HG03175 (cell line): ENCODE measurements at regions not wholly inside any gene's neighbourhood (a gene's known extent, or its start where the extent isn't known, plus 50 kb on each side); places are given as distances from the start of the nearest gene placed in this dataset.

Experiments used
- ATAC-seq: cut with Tn5 transposase; IDR thresholded peaks from one replicate; pipeline ENCODE4 v1.9.1; 2021; ENCODE audit warnings: mild to moderate bottlenecking, moderate library complexity; ENCODE audit not compliant: unreplicated experiment

DNA sequence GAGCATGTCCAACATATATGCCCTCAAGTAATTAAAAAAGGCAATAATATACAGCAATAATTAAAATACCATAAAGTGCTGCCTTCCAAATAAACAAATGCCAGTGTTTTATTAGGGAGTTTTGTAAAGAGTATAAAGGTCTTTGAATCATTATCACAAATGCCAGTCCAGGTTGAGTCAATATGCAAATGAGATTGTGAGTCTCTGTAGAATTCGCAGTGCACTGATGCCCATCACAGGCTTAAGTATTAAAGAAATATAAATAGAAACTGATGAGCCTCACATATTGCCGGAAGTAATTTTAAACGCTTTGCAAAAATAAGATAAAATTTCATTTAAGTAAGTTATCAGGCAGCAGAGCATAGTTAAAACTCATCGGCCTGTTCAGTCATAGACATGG is 205.0 kb upstream of the TECRL start:
- no peak for ATAC-seq

DNA sequence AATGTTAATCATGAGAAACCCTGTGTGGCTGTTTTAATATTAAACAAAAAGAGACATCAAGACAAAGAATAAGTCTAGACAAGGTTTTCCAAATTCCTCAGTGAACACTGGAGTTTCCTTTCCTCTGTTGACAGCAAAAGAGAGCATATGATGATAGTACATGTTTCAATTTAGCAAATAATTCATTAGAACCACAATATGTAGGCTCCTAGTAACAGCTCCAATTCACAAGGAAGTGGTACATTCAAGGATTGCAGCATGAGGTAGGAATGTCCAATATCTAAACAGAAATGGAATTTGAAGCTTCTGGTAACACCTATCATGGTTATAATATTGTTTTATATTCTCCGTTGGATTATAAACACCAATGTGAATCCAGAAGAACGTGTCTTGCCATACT is 203.8 kb upstream of the TECRL start:
- no peak for ATAC-seq

DNA sequence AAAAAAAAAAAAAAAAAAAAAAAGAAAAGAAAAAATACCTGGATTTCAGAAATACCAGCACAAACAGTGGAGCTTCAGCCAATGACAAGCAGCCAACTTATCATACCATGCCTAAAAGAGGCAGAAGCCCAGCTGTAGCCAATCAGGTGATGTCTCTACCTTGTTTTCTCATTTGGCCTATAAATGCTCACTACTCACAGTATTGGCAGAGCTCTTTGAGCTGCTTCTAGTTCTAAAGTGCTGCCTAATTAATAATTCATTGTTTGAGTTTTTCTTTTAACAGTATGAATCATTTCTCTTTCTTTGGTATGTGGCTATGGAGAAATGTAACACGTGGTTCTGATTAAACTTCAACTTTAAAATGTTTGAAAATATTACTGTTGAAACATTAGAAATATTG is 188.8 kb upstream of the TECRL start:
- no peak for ATAC-seq

DNA sequence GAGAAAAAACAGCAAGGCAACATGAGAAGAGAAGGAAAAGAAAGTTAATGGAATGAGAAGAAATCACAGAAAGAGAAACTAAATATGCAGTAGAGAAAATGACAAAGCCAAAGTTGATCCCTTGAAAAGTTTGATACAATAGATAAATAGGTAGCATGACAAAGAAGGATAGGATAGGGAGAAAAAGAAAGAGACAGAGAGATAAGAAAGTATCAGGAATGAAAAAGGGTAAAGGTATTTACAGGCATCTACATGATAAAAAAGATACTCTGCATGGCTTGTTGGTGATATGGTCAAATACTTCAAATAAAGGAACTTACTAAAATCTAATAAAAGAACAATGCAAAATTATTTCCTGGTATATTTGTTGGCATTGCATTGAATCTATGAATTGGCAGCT is 185.5 kb upstream of the TECRL start:
- no peak for ATAC-seq

DNA sequence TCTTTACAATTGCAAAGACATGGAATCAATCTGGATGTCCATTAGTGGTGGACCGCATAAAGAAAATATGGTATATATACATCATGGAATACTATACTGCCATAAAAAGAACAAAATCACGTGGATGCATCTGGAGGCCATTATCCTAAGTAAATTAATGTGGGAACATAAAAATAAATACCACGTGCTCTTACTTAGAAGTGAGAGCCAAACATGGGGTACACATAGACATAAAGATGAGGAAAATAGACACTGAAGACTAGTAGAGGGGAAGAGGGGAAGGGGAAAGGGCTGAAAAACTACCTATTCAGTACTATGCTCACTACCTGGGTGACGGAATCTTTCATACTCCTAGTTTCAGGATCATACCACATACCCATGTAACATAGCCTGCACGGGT is 179.3 kb upstream of the TECRL start:
- no peak for ATAC-seq

DNA sequence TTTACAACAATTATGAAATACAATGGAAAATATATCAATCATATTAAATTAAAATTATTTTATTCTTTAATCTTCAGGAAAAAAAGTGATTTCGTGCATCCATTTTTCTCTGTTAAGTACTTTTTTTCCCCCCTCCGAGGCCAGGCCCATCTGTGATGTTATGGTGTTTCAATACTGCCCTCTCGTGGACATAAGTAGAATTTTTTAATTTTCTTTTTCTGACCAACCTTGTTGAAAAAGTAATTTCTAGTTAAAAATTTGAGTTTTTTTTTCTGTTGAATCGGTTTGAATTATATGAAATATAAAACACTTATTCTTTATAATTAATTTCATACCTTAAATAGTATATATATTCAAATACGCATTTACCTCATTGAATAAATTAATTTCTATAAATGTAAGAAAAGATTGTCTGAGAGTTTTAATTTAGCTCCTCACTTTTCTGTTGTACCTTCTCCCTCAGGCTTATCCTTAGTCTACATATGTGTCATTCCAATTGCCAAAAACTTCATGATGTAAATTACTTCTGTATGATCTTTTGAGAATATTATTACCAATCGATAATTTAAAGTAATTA is 175.8 kb upstream of the TECRL start:
- ATAC-seq = peak; percentile 74

DNA sequence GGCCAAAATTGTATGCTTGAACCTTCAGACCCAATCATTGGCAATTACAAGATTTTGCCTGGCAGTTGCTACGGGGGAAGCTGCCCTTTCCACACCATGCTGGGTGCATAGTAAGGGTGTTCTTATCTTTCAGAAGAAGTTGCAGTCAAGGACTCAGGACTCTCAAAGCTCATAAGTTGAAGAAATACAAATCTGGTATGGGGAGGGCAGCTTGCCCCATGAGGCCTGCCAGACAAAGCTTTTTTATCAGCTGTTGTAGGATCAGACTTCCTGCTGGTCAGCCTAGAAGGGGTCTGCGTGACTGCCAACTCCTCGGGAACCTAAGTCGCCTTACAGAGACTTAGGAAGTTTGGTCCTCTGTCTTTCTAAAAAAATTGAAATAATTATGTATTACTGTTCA is 174.9 kb upstream of the TECRL start:
- no peak for ATAC-seq

DNA sequence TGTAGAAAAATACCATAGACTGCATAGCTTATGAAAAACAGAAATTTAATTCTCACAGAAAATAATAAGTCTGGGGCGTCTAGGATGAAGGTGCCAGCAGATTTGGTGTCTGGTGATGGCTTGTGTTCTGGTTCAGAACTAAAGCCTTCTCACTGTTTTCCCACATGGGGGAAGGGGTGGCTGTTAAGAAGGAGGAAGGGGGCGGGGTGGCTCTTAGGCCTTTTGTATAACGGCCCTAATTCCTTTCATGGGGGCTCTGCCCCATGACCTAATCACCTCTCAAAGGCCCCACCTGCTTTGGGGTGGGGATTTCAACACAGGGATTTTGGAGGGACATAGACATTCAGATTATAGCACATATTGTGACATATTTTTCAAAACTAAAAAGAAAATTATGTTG is 173.2 kb upstream of the TECRL start:
- ATAC-seq = no peak

DNA sequence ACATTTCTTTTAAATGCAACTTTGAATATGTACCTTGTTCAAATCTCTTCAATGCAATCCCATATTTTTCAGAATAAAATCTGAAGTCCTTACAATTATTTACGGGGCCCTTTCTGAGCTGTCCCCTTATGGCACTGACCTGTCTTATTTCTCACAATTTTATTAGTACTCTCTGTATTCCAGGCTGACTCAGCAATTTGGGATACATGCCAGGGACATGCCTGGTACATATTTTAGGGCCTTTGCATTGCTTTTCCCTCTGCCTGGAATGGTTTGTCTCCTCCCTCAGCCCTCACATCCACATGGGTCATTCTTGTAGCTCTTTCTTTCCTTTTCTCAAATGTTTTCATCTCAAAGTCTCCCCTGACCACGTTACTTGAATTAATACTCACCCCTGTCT is 172.2 kb upstream of the TECRL start:
- ATAC-seq = no peak

DNA sequence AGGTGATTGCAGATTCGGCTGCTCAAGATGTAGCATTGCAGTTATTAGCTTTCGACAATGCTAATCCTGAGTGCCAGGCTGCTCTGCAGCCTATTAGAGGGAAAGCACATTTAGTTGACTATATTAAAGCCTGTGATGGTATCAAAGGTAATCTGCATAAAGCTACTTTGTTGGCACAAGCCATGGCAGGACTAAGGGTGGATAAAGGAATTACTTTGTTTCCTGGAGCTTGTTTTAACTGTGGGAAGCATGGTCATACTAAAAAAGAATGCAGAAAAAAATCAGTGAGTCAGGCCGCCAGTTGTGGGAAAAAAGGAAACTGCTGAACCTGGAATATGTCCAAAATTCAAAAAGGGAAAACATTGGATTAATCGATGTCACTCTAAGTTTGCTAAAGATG is 154.9 kb upstream of the TECRL start:
- ATAC-seq = no peak

DNA sequence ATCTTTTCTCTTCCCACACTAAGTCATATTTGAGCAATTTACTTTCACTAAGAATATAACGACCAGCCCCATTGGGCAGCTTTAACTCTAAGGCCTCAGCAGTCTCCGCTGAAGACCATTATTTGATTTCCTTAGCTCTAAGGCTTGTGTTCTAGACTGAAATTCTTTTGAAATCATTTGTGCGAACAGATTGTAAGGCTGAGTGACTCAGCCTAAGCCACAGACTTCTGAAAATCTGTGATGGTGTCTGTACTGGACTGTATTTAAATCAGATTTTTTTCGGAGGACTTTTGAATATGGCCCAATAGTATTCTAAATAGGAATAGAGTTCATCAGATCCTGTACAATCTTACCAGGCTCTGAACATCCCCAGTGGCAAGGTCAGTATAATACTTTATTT is 150.3 kb upstream of the TECRL start:
- ATAC-seq = no peak

DNA sequence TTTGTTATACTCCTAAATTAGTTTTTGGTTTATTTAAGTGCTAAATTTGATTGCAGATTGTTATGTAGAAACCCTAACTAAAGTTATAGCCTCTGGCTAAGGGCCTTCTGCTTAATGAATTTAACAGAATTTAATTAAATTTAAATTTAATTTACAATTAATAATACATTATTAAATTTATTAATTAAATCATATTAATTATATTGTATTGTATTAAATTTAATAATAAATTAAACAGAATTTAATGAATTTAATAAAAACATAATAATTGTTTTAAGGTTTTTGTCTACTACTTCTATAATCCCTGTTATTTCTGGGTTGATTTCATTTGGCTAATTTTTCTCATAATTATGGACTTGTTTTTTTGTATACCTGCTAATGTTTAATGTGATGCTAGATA is 141.9 kb upstream of the TECRL start:
- ATAC-seq = no peak

DNA sequence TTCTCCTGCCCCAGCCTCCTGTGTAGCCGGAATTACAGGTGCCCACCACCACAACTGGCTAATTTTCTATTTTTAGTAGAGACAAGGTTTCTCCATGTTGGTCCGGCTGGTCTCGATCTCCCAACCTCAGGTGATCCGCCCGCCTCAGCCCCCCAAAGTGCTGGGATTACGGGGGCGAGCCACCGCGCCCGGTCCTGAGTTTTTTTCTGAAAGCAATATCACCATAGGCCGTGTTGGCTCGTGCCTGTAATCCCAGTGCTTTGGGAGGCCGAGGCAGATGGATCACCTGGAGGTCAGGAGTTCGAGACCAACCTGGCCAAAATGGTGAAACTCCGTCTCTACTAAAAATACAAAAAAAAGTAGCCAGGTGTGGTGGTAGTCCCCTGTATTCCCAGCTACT is 136.3 kb upstream of the TECRL start:
- no peak for ATAC-seq

DNA sequence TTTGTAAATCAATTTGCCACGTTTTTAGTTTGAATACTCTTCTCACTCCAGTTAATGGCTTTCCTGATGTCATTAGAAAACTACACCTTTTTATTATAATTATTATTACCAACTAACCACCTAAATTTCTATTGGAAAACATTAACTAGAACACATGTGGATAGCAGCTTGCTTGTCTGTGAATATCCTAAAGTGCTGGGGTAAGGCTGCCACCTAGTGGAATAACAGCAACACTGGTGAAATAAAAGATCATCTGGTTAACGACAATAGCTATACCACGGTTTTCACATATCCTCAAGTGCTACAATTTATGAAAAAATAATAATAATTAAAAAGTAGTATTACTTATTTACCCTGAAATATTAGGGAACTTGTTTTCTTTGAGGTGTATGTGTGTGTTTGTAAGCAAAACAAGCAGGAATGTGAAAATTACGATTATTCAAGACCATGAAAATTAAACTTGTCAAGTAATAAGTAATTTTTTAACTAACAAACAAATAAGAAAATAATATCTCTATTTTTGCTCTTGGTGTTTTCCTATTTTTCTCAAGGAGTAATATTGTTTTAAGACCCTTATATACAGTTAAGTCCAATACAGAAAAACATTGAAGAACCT is 130.1 kb upstream of the TECRL start:
- ATAC-seq = peak; percentile 89

DNA sequence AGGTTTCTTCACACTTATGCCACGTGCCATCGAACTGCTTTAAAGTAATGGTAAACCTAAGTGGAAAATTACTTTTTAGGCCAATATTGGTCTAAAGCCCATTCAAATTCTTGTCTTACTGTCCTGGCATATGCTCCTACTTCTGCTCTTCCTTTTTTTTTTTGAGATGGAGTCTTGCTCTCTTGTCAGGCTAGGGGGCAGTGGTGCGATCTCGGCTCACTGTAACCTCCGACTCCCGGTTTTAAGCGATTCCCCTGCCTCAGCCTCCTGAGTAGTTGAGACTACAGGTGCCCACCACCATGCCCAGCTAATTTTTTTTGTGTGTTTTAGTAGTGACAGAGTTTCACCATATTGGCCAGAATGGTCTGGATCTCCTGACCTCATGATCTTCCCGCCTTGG is 129.0 kb upstream of the TECRL start:
- no peak for ATAC-seq

DNA sequence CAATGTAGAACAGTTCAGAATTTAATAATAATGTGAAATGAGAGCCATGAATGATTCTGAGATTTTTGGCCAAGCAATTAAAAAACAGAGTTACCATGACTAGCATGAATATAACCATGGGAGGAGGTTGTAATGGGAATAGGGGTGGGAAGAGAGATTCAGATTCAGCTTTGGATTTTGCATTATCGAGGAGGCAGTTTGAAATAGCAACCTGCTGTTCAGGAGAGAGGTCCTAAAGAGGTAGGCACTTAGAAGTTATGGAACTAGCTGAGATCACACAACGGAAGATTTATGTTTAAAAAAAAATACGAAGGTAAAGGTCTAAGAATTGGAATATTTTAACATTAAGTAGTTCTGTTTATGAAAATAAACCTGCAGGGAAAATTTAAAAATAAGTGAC is 124.4 kb upstream of the TECRL start:
- ATAC-seq = no peak

DNA sequence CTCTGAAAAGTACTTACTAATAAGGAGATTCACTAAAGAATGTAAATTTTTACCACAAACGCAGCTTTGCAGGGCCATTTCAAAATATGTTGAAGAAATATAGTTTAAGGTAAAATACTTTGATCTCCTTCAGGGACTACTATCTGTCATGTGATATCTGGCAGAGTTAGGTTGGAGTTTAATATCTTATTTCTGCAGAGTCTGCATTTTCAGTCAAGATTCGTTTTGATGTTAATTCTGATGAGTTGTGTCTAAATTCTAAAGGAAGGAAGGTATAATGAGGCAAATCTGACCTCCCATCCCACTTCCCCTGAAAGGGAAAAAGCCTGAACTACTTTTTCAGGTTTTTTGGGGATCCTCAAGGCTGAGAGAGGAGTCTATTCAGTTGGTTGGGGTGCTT is 123.9 kb upstream of the TECRL start:
- no peak for ATAC-seq

DNA sequence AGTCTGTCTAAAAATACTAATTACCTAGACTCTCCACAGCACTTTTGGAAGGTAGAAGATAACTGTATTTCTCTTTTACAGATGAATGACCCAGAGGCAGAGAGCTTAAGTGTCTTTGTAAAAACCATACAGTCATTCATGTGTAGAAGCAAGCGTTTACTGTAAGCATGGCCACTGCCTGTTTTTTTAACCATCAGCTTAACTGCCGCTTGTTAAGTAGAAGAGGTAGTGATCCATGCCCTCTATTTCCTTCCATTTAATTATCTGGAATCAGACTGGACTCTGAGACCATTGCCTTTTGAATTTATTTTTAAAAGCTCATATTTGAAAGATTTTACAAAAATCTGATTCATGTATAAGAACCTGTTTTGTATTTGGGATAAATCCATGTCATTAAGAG is 111.2 kb upstream of the TECRL start:
- ATAC-seq = no peak

DNA sequence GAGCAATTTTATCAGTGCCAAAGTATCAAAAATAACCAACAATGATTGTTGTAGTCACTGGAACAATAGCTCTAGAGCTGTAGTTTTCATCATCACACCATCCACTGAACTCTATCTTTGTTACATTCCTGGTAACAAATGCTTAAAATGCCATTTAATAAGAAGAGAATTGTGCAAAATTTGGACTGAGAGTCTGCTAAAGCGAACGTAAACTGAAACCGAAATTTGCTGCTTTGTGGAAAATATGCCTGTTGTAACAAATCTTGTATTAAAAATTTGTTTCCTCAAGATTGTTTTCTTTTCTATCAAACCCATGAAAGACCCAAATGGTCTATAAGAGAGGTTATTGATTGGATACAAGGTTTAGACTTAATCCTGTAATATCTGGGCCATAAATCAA is 109.3 kb upstream of the TECRL start:
- no peak for ATAC-seq

DNA sequence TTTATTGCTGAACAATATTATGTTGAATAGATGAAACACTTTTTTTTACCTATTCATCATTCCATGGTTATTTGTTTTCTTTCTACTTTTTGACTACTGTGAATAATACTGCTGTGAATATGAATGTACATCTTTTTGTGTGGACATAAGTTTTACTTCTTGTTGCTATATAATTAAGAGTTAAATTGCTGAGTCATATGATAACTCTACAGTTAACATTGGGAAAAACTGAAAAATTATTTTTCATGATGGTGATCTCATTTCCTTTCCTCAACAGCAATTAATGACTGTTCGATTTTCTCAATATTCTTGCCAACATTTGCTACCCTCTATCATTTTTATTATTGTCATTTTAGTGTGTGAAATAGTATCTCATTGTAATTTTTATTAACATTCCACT is 106.9 kb upstream of the TECRL start:
- no peak for ATAC-seq

DNA sequence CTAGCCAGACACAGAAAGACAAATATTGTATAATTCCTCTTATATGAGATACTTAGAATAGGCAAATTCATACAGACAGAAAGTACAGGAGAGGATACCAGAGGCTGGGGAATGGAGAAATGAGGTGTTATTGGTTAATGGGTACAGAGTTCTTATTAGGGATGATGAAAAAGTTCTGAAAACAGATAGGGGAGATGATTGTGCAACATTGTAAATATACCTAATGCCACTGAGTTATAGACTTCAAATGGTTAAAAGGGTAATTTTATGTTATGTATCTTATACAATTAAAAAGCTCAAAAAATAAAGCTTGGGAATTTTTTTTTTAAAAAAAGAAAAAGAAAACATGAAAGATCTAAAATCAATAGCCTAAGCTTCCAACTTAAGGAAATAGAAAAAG is 98.8 kb upstream of the TECRL start:
- ATAC-seq = no peak

DNA sequence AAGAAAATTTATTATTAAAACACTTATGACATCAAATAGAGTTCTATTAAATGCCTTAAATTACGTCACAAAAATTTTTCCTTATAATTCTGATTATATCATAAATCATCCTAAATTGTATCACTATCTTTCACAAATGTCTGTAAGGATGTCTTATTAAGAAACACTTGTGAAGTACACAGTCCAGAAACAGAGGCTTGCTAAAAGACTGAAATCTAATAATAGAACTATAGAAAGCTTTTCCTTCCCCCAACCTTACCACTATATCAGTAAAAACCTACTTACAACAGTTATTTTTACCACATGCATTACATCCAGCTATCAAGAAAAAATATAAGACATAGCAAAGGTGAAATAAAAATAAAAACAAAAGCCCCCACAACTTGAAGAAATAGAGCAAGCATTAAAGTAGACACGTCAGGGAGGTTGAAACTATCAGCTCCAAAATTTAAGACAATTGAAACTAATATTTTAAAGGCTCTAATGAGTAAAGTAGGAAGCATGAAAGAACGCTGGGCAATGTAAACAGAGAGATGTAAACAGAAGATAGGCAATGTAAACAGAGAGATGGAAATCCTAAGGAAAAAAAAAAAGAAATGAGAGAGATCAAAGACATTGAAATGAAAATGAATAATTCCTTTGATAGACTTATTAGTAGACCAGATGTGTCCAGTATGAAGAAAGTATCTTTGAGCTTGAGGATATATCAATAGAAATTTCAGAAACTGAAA is 94.9 kb upstream of the TECRL start:
- ATAC-seq = no peak

DNA sequence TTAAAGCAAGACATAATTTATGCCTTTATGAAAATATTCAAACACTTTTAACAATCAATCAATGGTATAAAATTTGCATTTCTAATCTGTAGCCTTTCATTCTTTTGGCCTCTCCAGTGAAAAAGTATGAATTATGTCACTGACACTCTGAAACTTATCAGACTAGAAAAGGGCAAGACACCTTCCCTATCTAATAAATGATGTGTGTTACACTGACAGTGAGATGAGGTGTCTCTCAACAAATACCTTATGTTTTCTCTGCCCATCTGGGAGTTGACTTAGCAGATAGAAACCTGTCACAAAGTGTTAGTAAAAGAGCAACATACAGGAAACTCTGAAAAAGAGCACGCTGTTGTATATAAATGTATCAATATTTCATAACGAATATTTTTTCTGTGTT is 94.2 kb upstream of the TECRL start:
- ATAC-seq = no peak
